B cell (primary cell): ENCODE measurements at regions not wholly inside any gene's neighbourhood (a gene's known extent, or its start where the extent isn't known, plus 50 kb on each side); places are given as distances from the start of the nearest gene placed in this dataset.

Experiments used
- ATAC-seq: fragments of 200-7000 bp; cut with Tn5 transposase; one replicate; pipeline ENCODE4 v1.10.0; 2021; ENCODE audit warnings: low read depth, mild to moderate bottlenecking, moderate number of reproducible peaks, moderate library complexity
- CTCF ChIA-PET: fragments of 350-600 bp; sonication (Branson Sonifier 250); formaldehyde crosslinking; loops from one replicate; lab custom pipeline; 2021; ENCODE audit warnings: antibody characterized with exemption, inconsistent platforms; lab: Charles Lee
- POLR2A ChIA-PET: fragments of 350-600 bp; sonication (Branson Sonifier 250); formaldehyde crosslinking; loops from one replicate; lab custom pipeline; 2021; ENCODE audit warnings: antibody characterized with exemption; lab: Charles Lee
- DNase-seq: peaks from one replicate; pipeline ENCODE4 v3.0.0; 2013
- H2AFZ ChIP-seq: 2 replicates; pipeline ENCODE4 v1.6.1; 2012; ENCODE audit warnings: mild to moderate bottlenecking, low read depth, low read length; ENCODE audit not compliant: insufficient read depth, poor library complexity, severe bottlenecking
- H3K27ac ChIP-seq, 2 donors: 1 replicate in 1 of 2; 2 replicates in 1 of 2; pipeline ENCODE4 v1.5.1; 2012 to 2013; ENCODE audit warnings: low read length in 2 of 2, mild to moderate bottlenecking in 2 of 2, moderate library complexity in 1 of 2
- H3K27me3 ChIP-seq, 4 experiments: fragments of 200-600 bp in 1 of 4; sonication (generic) in 1 of 4; replicated peaks in 1 of 4; 1 replicate in 2 of 4; 2 replicates in 2 of 4; pipeline versions ENCODE4 v1.6.1 to v1.7.0; 2013 to 2016; ENCODE audit warnings: low read length in 3 of 4, mild to moderate bottlenecking in 2 of 4, mixed read lengths in 1 of 4, moderate library complexity in 1 of 4; ENCODE audit not compliant: insufficient read depth in 4 of 4, control insufficient read depth in 3 of 4; ENCODE audit errors: control extremely low read depth in 1 of 4
- H3K36me3 ChIP-seq, 2 experiments: replicated peaks in 1 of 2; 1 replicate in 1 of 2; 2 replicates in 1 of 2; pipeline versions ENCODE4 v1.6.1 to v1.7.1; 2013; ENCODE audit warnings: low read length in 1 of 2; ENCODE audit not compliant: insufficient read depth in 2 of 2, control insufficient read depth in 1 of 2; ENCODE audit errors: control extremely low read depth in 1 of 2, extremely low read depth in 1 of 2
- H3K4me1 ChIP-seq, 2 donors: fragments of 200-600 bp in 1 of 2; sonication (generic) in 1 of 2; 1 replicate in 1 of 2; 2 replicates in 1 of 2; pipeline versions ENCODE4 v1.5.1 to v1.6.1; 2013 to 2017; ENCODE audit warnings: low read length in 2 of 2; ENCODE audit not compliant: control insufficient read depth in 2 of 2, insufficient read depth in 2 of 2
- H3K4me2 ChIP-seq: replicated peaks from 2 replicates; pipeline ENCODE3; 2012; ENCODE audit warnings: mild to moderate bottlenecking, low read depth, low read length; ENCODE audit not compliant: poor library complexity, severe bottlenecking
- H3K4me3 ChIP-seq, 5 experiments: fragments of 200-600 bp in 1 of 5; sonication (generic) in 1 of 5; 1 replicate in 3 of 5; 2 replicates in 2 of 5; pipeline versions ENCODE4 v1.5.1 to v1.7.0; 2011 to 2016; ENCODE audit warnings: low read length in 4 of 5, mild to moderate bottlenecking in 4 of 5, low read depth in 2 of 5, control low read depth in 1 of 5, moderate library complexity in 1 of 5; ENCODE audit not compliant: insufficient read depth in 1 of 5; ENCODE audit errors: control extremely low read depth in 1 of 5, extremely low read depth in 1 of 5
- H3K79me2 ChIP-seq: fragments of 200-600 bp; sonication (generic); one replicate; pipeline ENCODE4 v1.6.0; 2016; ENCODE audit warnings: low read length; ENCODE audit not compliant: control insufficient read depth, insufficient read depth
- H3K9ac ChIP-seq: fragments of 200-600 bp; sonication (generic); 2 replicates; pipeline ENCODE4 v1.6.1; 2017; ENCODE audit warnings: mild to moderate bottlenecking, low read length, moderate library complexity
- H3K9me3 ChIP-seq, 3 donors: one replicate each; pipeline versions ENCODE4 v1.6.1 to v1.7.1; 2013; ENCODE audit warnings: low read length in 2 of 3; ENCODE audit not compliant: control insufficient read depth in 2 of 3, insufficient read depth in 1 of 3; ENCODE audit errors: control extremely low read depth in 1 of 3
- H4K20me1 ChIP-seq: 2 replicates; pipeline ENCODE4 v1.6.0; 2012; ENCODE audit warnings: mild to moderate bottlenecking, low read length; ENCODE audit not compliant: insufficient read depth, control insufficient read depth, poor library complexity, severe bottlenecking
- H3K27ac Mint-ChIP-seq: one replicate; pipeline ENCODE4 v1.8.0; 2021; ENCODE audit warnings: mixed read lengths
- H3K27me3 Mint-ChIP-seq: one replicate; pipeline ENCODE4 v1.8.0; 2021; ENCODE audit warnings: mixed read lengths
- H3K4me1 Mint-ChIP-seq: one replicate; pipeline ENCODE4 v1.8.0; 2021; ENCODE audit warnings: mixed read lengths
- H3K4me3 Mint-ChIP-seq: one replicate; pipeline ENCODE4 v1.8.0; 2021; ENCODE audit warnings: mixed read lengths
- H3K9me3 Mint-ChIP-seq: one replicate; pipeline ENCODE4 v1.8.0; 2022; ENCODE audit warnings: mixed read lengths; ENCODE audit not compliant: insufficient read depth
- CTCF ChIP-seq: fragments of 200-600 bp; IDR thresholded peaks from one replicate; pipeline ENCODE4 v1.8.0; 2022; ENCODE audit warnings: antibody characterized with exemption, mild to moderate bottlenecking
- EZH2 ChIP-seq: IDR thresholded peaks from 2 replicates; pipeline ENCODE4 v1.6.1; 2012; ENCODE audit warnings: borderline replicate concordance, low read depth, mild to moderate bottlenecking, moderate library complexity, low read length; ENCODE audit not compliant: insufficient read depth, poor library complexity, severe bottlenecking
- WGBS: methylation state at CpG from one replicate; pipeline ENCODE4 v1.1.5; 2013; ENCODE audit warnings: missing lambda C conversion rate; ENCODE audit not compliant: insufficient coverage; 5-methylcytosine and 5-hydroxymethylcytosine counted together
- intact Hi-C: fragments of 100-400 bp; cut with micrococcal nuclease; formaldehyde crosslinking; loops from one replicate; pipeline ENCODE4 v1.10.0; 2022

DNA sequence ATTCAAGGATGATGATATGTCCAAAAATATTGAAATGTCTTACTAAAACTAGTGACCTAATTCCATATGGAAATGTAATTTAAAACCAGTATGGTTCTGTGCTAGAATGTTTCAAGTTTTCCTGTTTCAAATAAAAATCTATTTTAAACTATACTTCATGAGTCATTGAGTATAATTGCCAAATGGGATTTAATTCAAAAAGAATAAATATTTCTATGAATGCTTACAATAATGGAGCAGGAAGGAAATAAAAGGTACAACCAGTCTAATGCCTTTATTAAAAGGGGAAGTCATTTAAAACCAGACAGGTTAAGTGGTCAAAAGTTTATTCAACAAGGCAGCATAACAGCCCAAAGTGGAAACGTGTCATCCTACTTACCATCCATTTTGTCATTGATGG is 2347.1 kb downstream of the PCDH7 start:
- Histone ChIP-seq H4K20me1 (no peaks in the 10 kb centered on the region), H3K4me3 (no peak overlapping the region), H2AFZ (no peak overlapping the region), H3K4me2 (no peak overlapping the region), H3K4me1 (no peaks in the 10 kb centered on the region), H3K9me3 (no peaks in the 10 kb centered on the region), H3K27ac (no peak overlapping the region), H3K27me3 (no peaks in the 10 kb centered on the region), H3K79me2 (no peaks in the 10 kb centered on the region), H3K9ac (no peak overlapping the region), H3K36me3 (no peaks in the 10 kb centered on the region)
- no CpG with 5 or more reads among the region's 1 CpG for WGBS
- H3K27me3 Mint-ChIP-seq, result no peaks in the 10 kb centered on the region
- ChIA-PET POLR2A (no interaction called here), CTCF (no interaction called here)
- H3K27ac Mint-ChIP-seq, result no peak overlapping the region
- intact Hi-C loops, result no loop called here
- H3K4me1 Mint-ChIP-seq, result no peaks in the 10 kb centered on the region
- peaks cover 6% of the 10 kb centered on the region for H3K9me3 Mint-ChIP-seq
- TF ChIP-seq EZH2 (no peak), CTCF (no peak)
- DNase-seq, result no peak
- ATAC-seq, result no peak
- no peak overlapping the region for H3K4me3 Mint-ChIP-seq

DNA sequence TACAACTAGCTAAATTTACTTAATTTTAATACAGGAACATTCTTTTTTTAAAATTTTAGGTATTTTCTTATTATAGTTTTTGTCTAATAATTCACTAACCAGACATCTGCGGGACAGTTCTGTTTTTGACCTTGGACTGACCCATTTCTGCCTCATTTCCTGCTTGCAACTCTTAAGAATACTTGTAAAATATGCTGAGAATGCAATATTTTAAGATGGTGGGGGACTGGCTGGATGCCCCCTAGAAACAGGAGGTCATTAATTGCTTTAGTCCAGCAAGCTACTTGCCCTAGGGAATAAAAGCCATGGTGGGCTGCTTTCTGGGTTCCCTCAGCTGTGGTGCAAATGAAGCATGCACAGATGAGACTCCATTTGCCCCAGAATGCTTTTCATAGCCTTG is 2348.4 kb downstream of the PCDH7 start:
- Histone ChIP-seq H3K9me3 (no peaks in the 10 kb centered on the region), H3K36me3 (no peaks in the 10 kb centered on the region), H3K9ac (no peak overlapping the region), H3K27me3 (no peaks in the 10 kb centered on the region), H3K4me3 (no peak overlapping the region), H2AFZ (no peak overlapping the region), H3K27ac (no peak overlapping the region), H3K4me2 (no peak overlapping the region), H3K4me1 (no peaks in the 10 kb centered on the region), H4K20me1 (no peaks in the 10 kb centered on the region), H3K79me2 (no peaks in the 10 kb centered on the region)
- TF ChIP-seq EZH2, result no peak
- no peak for TF ChIP-seq CTCF
- WGBS, result no CpG with 5 or more reads among the region's 1 CpG
- H3K27ac Mint-ChIP-seq, result no peak overlapping the region
- DNase-seq, result no peak
- no peaks in the 10 kb centered on the region for H3K4me1 Mint-ChIP-seq
- CTCF ChIA-PET, result no interaction called here
- POLR2A ChIA-PET, result no interaction called here
- H3K27me3 Mint-ChIP-seq, result no peaks in the 10 kb centered on the region
- intact Hi-C loops, result no loop called here
- peaks cover 6% of the 10 kb centered on the region for H3K9me3 Mint-ChIP-seq
- no peak overlapping the region for H3K4me3 Mint-ChIP-seq
- no peak for ATAC-seq
